SK-N-SH (cell line): ENCODE measurements at regions not wholly inside any gene's neighbourhood (a gene's known extent, or its start where the extent isn't known, plus 50 kb on each side); places are given as distances from the start of the nearest gene placed in this dataset.

ENCODE experiments used
- CTCF ChIA-PET: fragments of 300-600, 350-600 bp; formaldehyde crosslinking; extraction: SDS; loops from one replicate; lab custom pipeline; 2021; lab: Yijun Ruan, JAX
- POLR2A ChIA-PET: fragments of 350-600 bp; sonication (Branson Sonifier 250); formaldehyde crosslinking; extraction: SDS; loops from one replicate; lab custom pipeline; 2020; ENCODE audit warnings: antibody characterized with exemption, inconsistent platforms; lab: Yijun Ruan, JAX
- DNase-seq: peaks from one replicate; pipeline ENCODE4 v3.0.0; 2012
- H2AFZ ChIP-seq: fragments of 200-600 bp; sonication (generic); 2 replicates; pipeline ENCODE4 v1.8.1; 2016; ENCODE audit warnings: antibody characterized with exemption, mild to moderate bottlenecking, low read depth
- H3F3A ChIP-seq: fragments of 200-600 bp; sonication (generic); replicated peaks from 2 replicates; pipeline ENCODE3; 2016; ENCODE audit warnings: antibody characterized with exemption, mild to moderate bottlenecking; ENCODE audit not compliant: insufficient read depth
- H3K27ac ChIP-seq, 2 experiments: fragments of 200-500 bp in 1 of 2; fragments of 200-600 bp in 1 of 2; sonication (Bioruptor generic) in 1 of 2; sonication (generic), shearing (Covaris generic) in 1 of 2; 2 replicates each; pipeline versions ENCODE4 v1.5.1 to v1.6.1; 2014 to 2016; ENCODE audit warnings: low read depth in 2 of 2, inconsistent platforms in 1 of 2, low read length in 1 of 2, mild to moderate bottlenecking in 1 of 2, mixed read lengths in 1 of 2
- H3K27me3 ChIP-seq: fragments of 200-600 bp; sonication (generic), shearing (Covaris generic); 2 replicates; pipeline ENCODE4 v1.6.1; 2016; ENCODE audit warnings: mixed run types; ENCODE audit not compliant: insufficient read depth
- H3K36me3 ChIP-seq, 2 experiments: fragments of 200-500 bp in 1 of 2; fragments of 200-600 bp in 1 of 2; sonication (Bioruptor generic) in 1 of 2; sonication (generic) in 1 of 2; replicated peaks in 1 of 2; 2 replicates each; pipeline versions ENCODE3 to v1.5.1; 2014 to 2016; ENCODE audit warnings: low read length in 1 of 2, mild to moderate bottlenecking in 1 of 2; ENCODE audit not compliant: insufficient read depth in 2 of 2, control insufficient read depth in 1 of 2
- H3K4me1 ChIP-seq, 2 experiments: fragments of 200-500 bp in 1 of 2; fragments of 200-600 bp in 1 of 2; sonication (Bioruptor generic) in 1 of 2; sonication (generic), shearing (Covaris generic) in 1 of 2; 2 replicates each; pipeline versions ENCODE4 v1.5.1 to v1.6.1; 2014 to 2016; ENCODE audit warnings: low read depth in 1 of 2, low read length in 1 of 2, mixed run types in 1 of 2; ENCODE audit not compliant: insufficient read depth in 2 of 2, control insufficient read depth in 1 of 2
- H3K4me2 ChIP-seq: fragments of 200-600 bp; sonication (generic), shearing (Covaris generic); 2 replicates; pipeline ENCODE4 v1.6.1; 2017; ENCODE audit warnings: mixed run types
- H3K4me3 ChIP-seq, 2 experiments: fragments of 200-500 bp in 1 of 2; fragments of 200-600 bp in 1 of 2; sonication (Bioruptor generic) in 1 of 2; sonication (generic), shearing (Covaris generic) in 1 of 2; 2 replicates each; pipeline versions ENCODE4 v1.5.1 to v1.8.1; 2014 to 2016; ENCODE audit warnings: low read depth in 2 of 2, inconsistent platforms in 1 of 2, low read length in 1 of 2, mild to moderate bottlenecking in 1 of 2, mixed read lengths in 1 of 2, moderate library complexity in 1 of 2
- H3K79me2 ChIP-seq: fragments of 200-600 bp; sonication (generic); 2 replicates; pipeline ENCODE4 v1.8.1; 2017; ENCODE audit warnings: mild to moderate bottlenecking; ENCODE audit not compliant: insufficient read depth
- H3K9ac ChIP-seq: fragments of 200-600 bp; sonication (generic); 2 replicates; pipeline ENCODE4 v1.6.1; 2017; ENCODE audit warnings: mixed run types
- H3K9me2 ChIP-seq: fragments of 200-600 bp; sonication (generic); 2 replicates; pipeline ENCODE4 v1.6.1; 2017; ENCODE audit warnings: mixed run types
- H3K9me3 ChIP-seq: fragments of 200-600 bp; sonication (generic); 2 replicates; pipeline ENCODE4 v1.6.1; 2017; ENCODE audit warnings: mixed run types, mild to moderate bottlenecking, moderate library complexity
- H4K20me1 ChIP-seq: fragments of 200-600 bp; sonication (generic); 2 replicates; pipeline ENCODE4 v1.6.1; 2017; ENCODE audit warnings: mild to moderate bottlenecking, mixed run types; ENCODE audit not compliant: insufficient read depth
- CTCF ChIP-seq: fragments of 200-600 bp; sonication (generic); IDR thresholded peaks from 2 replicates; pipeline ENCODE4 v1.6.1; 2017; ENCODE audit warnings: antibody characterized with exemption, mild to moderate bottlenecking, moderate library complexity
- ELF1 ChIP-seq: IDR thresholded peaks from 2 replicates; pipeline ENCODE4 v1.4.0; 2012
- FOSL2 ChIP-seq: IDR thresholded peaks from 2 replicates; pipeline ENCODE4 v1.4.0; 2012; ENCODE audit warnings: low read depth, mild to moderate bottlenecking, moderate library complexity, borderline replicate concordance
- FOXM1 ChIP-seq: IDR thresholded peaks from 2 replicates; pipeline ENCODE4 v1.4.0; 2012; ENCODE audit warnings: low read depth, mild to moderate bottlenecking
- GATA2 ChIP-seq: sonication (generic); formaldehyde crosslinking; IDR thresholded peaks from 2 replicates; pipeline ENCODE4 v1.5.0; 2020; ENCODE audit warnings: mild to moderate bottlenecking, missing genetic modification reagents
- IRF3 ChIP-seq: fragments of 150-350 bp; IDR thresholded peaks from 2 replicates; pipeline ENCODE4 v1.6.1; 2016; ENCODE audit warnings: mild to moderate bottlenecking, low read depth, low read length
- MXI1 ChIP-seq: IDR thresholded peaks from 2 replicates; pipeline ENCODE4 v1.6.1; 2012; ENCODE audit warnings: mild to moderate bottlenecking, low read depth, low read length, improper control_type of control experiment
- RFX5 ChIP-seq: IDR thresholded peaks from 2 replicates; pipeline ENCODE4 v1.6.1; 2012; ENCODE audit warnings: mild to moderate bottlenecking, improper control_type of control experiment, low read length
- RXRA ChIP-seq: IDR thresholded peaks from 2 replicates; pipeline ENCODE4 v1.4.0; 2012; ENCODE audit warnings: low read depth, mild to moderate bottlenecking, borderline replicate concordance
- SIN3A ChIP-seq: IDR thresholded peaks from 2 replicates; pipeline ENCODE4 v1.6.1; 2012; ENCODE audit warnings: low read depth, mild to moderate bottlenecking, low read length, moderate library complexity, borderline replicate concordance
- SMC3 ChIP-seq: IDR thresholded peaks from 2 replicates; pipeline ENCODE4 v1.6.1; 2012; ENCODE audit warnings: low read depth, low read length, improper control_type of control experiment
- TEAD4 ChIP-seq: IDR thresholded peaks from 2 replicates; pipeline ENCODE4 v1.4.0; 2012; ENCODE audit warnings: mild to moderate bottlenecking, borderline replicate concordance; ENCODE audit not compliant: insufficient read depth
- USF2 ChIP-seq: fragments of 150-350 bp; IDR thresholded peaks from 2 replicates; pipeline ENCODE4 v1.6.1; 2017; ENCODE audit warnings: antibody characterized with exemption, low read length, low read depth, borderline replicate concordance
- WGBS: methylation state at CpG from one replicate; pipeline ENCODE4 v1.1.6; 2017; ENCODE audit warnings: low lambda C conversion rate; 5-methylcytosine and 5-hydroxymethylcytosine counted together

GRCh38 chr7:156363751-156364150 is 276.8 kb upstream of the RNF32 start:
- DNase-seq: no peak
- Histone ChIP-seq H3K9me3 (no peaks in the 10 kb centered on the region), H3K36me3 (no peaks in the 10 kb centered on the region), H3K27ac (no peak overlapping the region), H3F3A (no peaks in the 10 kb centered on the region), H3K27me3 (peaks cover 69% of the 10 kb centered on the region), H3K4me1 (no peaks in the 10 kb centered on the region), H3K9me2 (no peaks in the 10 kb centered on the region), H3K4me3 (no peak overlapping the region), H3K79me2 (no peaks in the 10 kb centered on the region), H2AFZ (no peak overlapping the region), H3K4me2 (no peak overlapping the region), H4K20me1 (no peaks in the 10 kb centered on the region), H3K9ac (no peak overlapping the region)
- 9% methylated on average over 5 of the region's 5 CpGs for WGBS
- CTCF ChIA-PET: interaction anchor here (0.9 to 1.4 kb wide), 2 partner anchors 43 to 566 kb away, joined by 3 read pairs; no protein-coding TSS in a partner anchor
- TF ChIP-seq RXRA: no peak
- TF ChIP-seq RFX5: no peak
- TF ChIP-seq SMC3: no peak
- TF ChIP-seq GATA2: no peak
- no peak for TF ChIP-seq IRF3
- POLR2A ChIA-PET: no interaction called here

- peaks cover 87% of the 10 kb centered on the region for H3K27me3 ChIP-seq
- no peaks in the 10 kb centered on the region for H3K4me1 ChIP-seq
- 10% methylated on average over 6 of the region's 6 CpGs for WGBS
- H3F3A ChIP-seq: no peaks in the 10 kb centered on the region
- no peak overlapping the region for H3K4me2 ChIP-seq
- H4K20me1 ChIP-seq: no peaks in the 10 kb centered on the region
- H3K79me2 ChIP-seq: no peaks in the 10 kb centered on the region
- ChIA-PET POLR2A (no interaction called here), CTCF (no interaction called here)
- no peak for DNase-seq
- H3K9me3 ChIP-seq: no peaks in the 10 kb centered on the region
- H3K27ac ChIP-seq: no peak overlapping the region
- TF ChIP-seq FOXM1 (no peak), GATA2 (no peak), TEAD4 (no peak), ELF1 (no peak), SIN3A (no peak), USF2 (no peak), FOSL2 (no peak), CTCF (no peak), MXI1 (no peak)
- no peak overlapping the region for H3K9ac ChIP-seq
- H2AFZ ChIP-seq: no peak overlapping the region
- H3K4me3 ChIP-seq: no peak overlapping the region
- H3K36me3 ChIP-seq: no peaks in the 10 kb centered on the region
- H3K9me2 ChIP-seq: no peaks in the 10 kb centered on the region
Observed at GRCh38 chr7:156360835-156361234, 279.7 kb upstream of the RNF32 start.
